GM23338 (cell line): ENCODE measurements at regions not wholly inside any gene's neighbourhood (a gene's known extent, or its start where the extent isn't known, plus 50 kb on each side); places are given as distances from the start of the nearest gene placed in this dataset.
"Not testable (repeated sequence)": the region's sequence is repeated elsewhere in the genome, so short reads cannot be mapped to it uniquely, and the experiment has no call there.

Experiments used
- CREB1 ChIP-seq: fragments of 250-450 bp; sonication (Bioruptor Pico); IDR thresholded peaks from 2 replicates; pipeline ENCODE4 v1.5.0; 2020; ENCODE audit warnings: low read depth, mild to moderate bottlenecking, moderate library complexity
- CTCF ChIP-seq, 2 experiments: fragments of 200-600 bp in 1 of 2; sonication (generic) in 1 of 2; conservative IDR thresholded peaks; 2 replicates each; pipeline versions ENCODE4 v1.5.1 to v1.6.1; 2016 to 2017; ENCODE audit warnings: antibody characterized with exemption in 2 of 2, low read depth in 2 of 2, mild to moderate bottlenecking in 2 of 2, moderate library complexity in 1 of 2
- EZH2 ChIP-seq: fragments of 200-600 bp; sonication (generic); IDR thresholded peaks from one replicate; pipeline ENCODE4 v1.8.0; 2017; ENCODE audit warnings: antibody characterized with exemption, mild to moderate bottlenecking, low read depth; ENCODE audit not compliant: unreplicated experiment
- EZH2phosphoT487 ChIP-seq: fragments of 200-600 bp; sonication (generic); IDR thresholded peaks from one replicate; pipeline ENCODE4 v1.8.1; 2018; ENCODE audit warnings: antibody characterized with exemption; ENCODE audit not compliant: unreplicated experiment
- JUNB ChIP-seq: IDR thresholded peaks from one replicate; pipeline ENCODE4 v1.6.1; 2016; ENCODE audit warnings: antibody characterized with exemption; ENCODE audit not compliant: unreplicated experiment
- NANOG ChIP-seq: IDR thresholded peaks from 2 replicates; pipeline ENCODE4 v1.6.1; 2016; ENCODE audit warnings: antibody characterized with exemption, borderline replicate concordance
- POLR2AphosphoS5 ChIP-seq: IDR thresholded peaks from 2 replicates; pipeline ENCODE4 v1.6.1; 2016; ENCODE audit warnings: antibody characterized with exemption, low read depth
- REST ChIP-seq: IDR thresholded peaks from one replicate; pipeline ENCODE4 v1.6.1; 2018; ENCODE audit warnings: antibody characterized with exemption; ENCODE audit not compliant: unreplicated experiment
- ZNF462 ChIP-seq: fragments of 250-450 bp; sonication (Bioruptor Pico); IDR thresholded peaks from 2 replicates; pipeline ENCODE4 v1.5.0; 2020; ENCODE audit warnings: mild to moderate bottlenecking, moderate library complexity

- TF ChIP-seq CTCF (conservative IDR thresholded peaks at IDR 0.05; ENCODE audit: low read depth in 2 of 2); JUNB; CREB1 (CRISPR knock-in tag); POLR2AphosphoS5; NANOG; REST; EZH2; EZH2phosphoT487; ZNF462 (CRISPR knock-in tag): not testable (repeated sequence)
These were observed 330.5 kb upstream of the FOLH1 start for GRCh38 chr11:49538927-49539326.
